H9 (cell line): ENCODE measurements at regions not wholly inside any gene's neighbourhood (a gene's known extent, or its start where the extent isn't known, plus 50 kb on each side); places are given as distances from the start of the nearest gene placed in this dataset.

Experiments
- DNase-seq: peaks from one replicate; pipeline ENCODE4 v3.0.0-alpha.2; 2017
- H2AFZ ChIP-seq: one replicate; pipeline ENCODE4 v1.6.1; 2013; ENCODE audit warnings: mild to moderate bottlenecking, low read length, control low read depth, moderate library complexity
- H2AK5ac ChIP-seq: 2 replicates; pipeline ENCODE4 v1.6.1; 2013; ENCODE audit warnings: low read length, control low read depth, mixed read lengths; ENCODE audit not compliant: insufficient read length
- H2BK120ac ChIP-seq: one replicate; pipeline ENCODE4 v1.6.1; 2013; ENCODE audit warnings: low read depth, mild to moderate bottlenecking, low read length, control low read depth, inconsistent platforms; ENCODE audit not compliant: poor library complexity, severe bottlenecking
- H2BK12ac ChIP-seq: 2 replicates; pipeline ENCODE4 v1.6.1; 2013; ENCODE audit warnings: low read length, control low read depth, mixed read lengths, low read depth; ENCODE audit not compliant: insufficient read length
- H2BK15ac ChIP-seq: 2 replicates; pipeline ENCODE4 v1.6.1; 2013; ENCODE audit warnings: low read depth, low read length, control low read depth
- H2BK20ac ChIP-seq: one replicate; pipeline ENCODE4 v1.6.1; 2013; ENCODE audit warnings: low read depth, mild to moderate bottlenecking, low read length, control low read depth, inconsistent platforms; ENCODE audit not compliant: poor library complexity, severe bottlenecking
- H2BK5ac ChIP-seq: 2 replicates; pipeline ENCODE4 v1.6.1; 2013; ENCODE audit warnings: low read length, control low read depth, mixed read lengths; ENCODE audit not compliant: insufficient read length
- H3K14ac ChIP-seq: 2 replicates; pipeline ENCODE4 v1.6.1; 2013; ENCODE audit warnings: low read length, control low read depth; ENCODE audit not compliant: insufficient read depth
- H3K18ac ChIP-seq: 2 replicates; pipeline ENCODE4 v1.6.1; 2013; ENCODE audit warnings: low read depth, mild to moderate bottlenecking, mixed read lengths, low read length, control low read depth; ENCODE audit not compliant: insufficient read length
- H3K23ac ChIP-seq: 2 replicates; pipeline ENCODE4 v1.6.1; 2013; ENCODE audit warnings: low read length, control low read depth, mixed read lengths, low read depth; ENCODE audit not compliant: insufficient read length
- H3K23me2 ChIP-seq: 2 replicates; pipeline ENCODE4 v1.6.1; 2013; ENCODE audit warnings: low read depth, mild to moderate bottlenecking, mixed read lengths, low read length, control low read depth; ENCODE audit not compliant: insufficient read length, poor library complexity, severe bottlenecking
- H3K27ac ChIP-seq: 2 replicates; pipeline ENCODE4 v1.5.1; 2013; ENCODE audit warnings: low read length, control low read depth, mixed read lengths, low read depth; ENCODE audit not compliant: insufficient read length
- H3K27me3 ChIP-seq: 2 replicates; pipeline ENCODE4 v1.6.1; 2013; ENCODE audit warnings: low read length, control low read depth, inconsistent platforms; ENCODE audit not compliant: insufficient read depth
- H3K4ac ChIP-seq: 2 replicates; pipeline ENCODE4 v1.6.1; 2013; ENCODE audit warnings: low read depth, mild to moderate bottlenecking, control low read depth, inconsistent platforms, low read length, moderate library complexity
- H3K4me1 ChIP-seq: 2 replicates; pipeline ENCODE4 v1.6.1; 2013; ENCODE audit warnings: low read length, control low read depth, inconsistent platforms; ENCODE audit not compliant: insufficient read depth
- H3K4me2 ChIP-seq: 2 replicates; pipeline ENCODE4 v1.6.1; 2013; ENCODE audit warnings: low read length, control low read depth, mixed read lengths; ENCODE audit not compliant: insufficient read length, insufficient read depth
- H3K56ac ChIP-seq: 2 replicates; pipeline ENCODE4 v1.6.1; 2013; ENCODE audit warnings: low read depth, mild to moderate bottlenecking, mixed read lengths, low read length, control low read depth; ENCODE audit not compliant: insufficient read length
- H3K79me1 ChIP-seq: 2 replicates; pipeline ENCODE4 v1.6.1; 2013; ENCODE audit warnings: low read depth, mild to moderate bottlenecking, moderate library complexity, low read length, control low read depth, inconsistent platforms; ENCODE audit not compliant: insufficient read depth, poor library complexity, severe bottlenecking
- H3K79me2 ChIP-seq: 2 replicates; pipeline ENCODE4 v1.6.1; 2013; ENCODE audit warnings: low read length, control low read depth, inconsistent platforms; ENCODE audit not compliant: insufficient read depth
- H3K9ac ChIP-seq: 2 replicates; pipeline ENCODE4 v1.6.1; 2013; ENCODE audit warnings: low read length, control low read depth, mixed read lengths; ENCODE audit not compliant: insufficient read length; ENCODE audit errors: extremely low read depth
- H3K9me3 ChIP-seq: one replicate; pipeline ENCODE4 v1.6.1; 2013; ENCODE audit warnings: low read depth, low read length, inconsistent platforms; ENCODE audit not compliant: control insufficient read depth
- H3T11ph ChIP-seq: one replicate; pipeline ENCODE4 v1.6.1; 2013; ENCODE audit warnings: mild to moderate bottlenecking, low read length, control low read depth, inconsistent platforms
- H4K20me1 ChIP-seq: one replicate; pipeline ENCODE4 v1.6.1; 2013; ENCODE audit not compliant: control insufficient read depth, insufficient read length, insufficient read depth
- H4K5ac ChIP-seq: 2 replicates; pipeline ENCODE4 v1.6.1; 2013; ENCODE audit warnings: low read depth, mild to moderate bottlenecking, mixed read lengths, low read length, control low read depth; ENCODE audit not compliant: insufficient read length
- H4K8ac ChIP-seq: replicated peaks from 2 replicates; pipeline ENCODE4 v1.6.1; 2013; ENCODE audit warnings: low read length, control low read depth, mixed read lengths, low read depth; ENCODE audit not compliant: insufficient read length
- H4K91ac ChIP-seq: 2 replicates; pipeline ENCODE4 v1.6.1; 2013; ENCODE audit warnings: low read depth, mild to moderate bottlenecking, moderate library complexity, mixed read lengths, low read length, control low read depth; ENCODE audit not compliant: insufficient read length
- H3K27ac Mint-ChIP-seq, 3 experiments: 2 replicates in 2 of 3; 3 replicates in 1 of 3; pipeline ENCODE4 v1.8.0; 2020 to 2021; ENCODE audit warnings: mixed read lengths in 3 of 3, mild to moderate bottlenecking in 1 of 3, moderate library complexity in 1 of 3
- H3K27me3 Mint-ChIP-seq: 2 replicates; pipeline ENCODE4 v1.8.0; 2021; ENCODE audit warnings: low read depth, mild to moderate bottlenecking, moderate library complexity, mixed read lengths
- H3K36me3 Mint-ChIP-seq, 3 experiments: 2 replicates in 2 of 3; 3 replicates in 1 of 3; pipeline ENCODE4 v1.8.0; 2020 to 2021; ENCODE audit warnings: low read depth in 3 of 3, mixed read lengths in 3 of 3; ENCODE audit not compliant: insufficient read depth in 1 of 3
- H3K4me1 Mint-ChIP-seq, 2 experiments: 2 replicates each; pipeline ENCODE4 v1.8.0; 2020; ENCODE audit warnings: mixed read lengths in 2 of 2
- H3K4me3 Mint-ChIP-seq, 2 experiments: 2 replicates in 1 of 2; 3 replicates in 1 of 2; pipeline ENCODE4 v1.8.0; 2020 to 2021; ENCODE audit warnings: mild to moderate bottlenecking in 2 of 2, mixed read lengths in 2 of 2, moderate library complexity in 1 of 2
- H3K9me3 Mint-ChIP-seq, 2 experiments: 2 replicates in 1 of 2; 3 replicates in 1 of 2; pipeline ENCODE4 v1.8.0; 2020; ENCODE audit warnings: mild to moderate bottlenecking in 2 of 2, mixed read lengths in 2 of 2, moderate library complexity in 1 of 2
- CTCF ChIP-seq: fragments of 200-600 bp; sonication (generic); conservative IDR thresholded peaks from 3 replicates; pipeline ENCODE4 v1.8.0; 2021; ENCODE audit warnings: antibody characterized with exemption, mild to moderate bottlenecking
- WGBS: extraction: QIAGEN DNeasy Blood & Tissue Kit; methylation state at CpG from one replicate; pipeline ENCODE4 v1.1.7; 2013; ENCODE audit warnings: missing lambda C conversion rate, low lambda C conversion rate, mixed read lengths; ENCODE audit not compliant: insufficient read length; ENCODE audit errors: extremely low coverage; 5-methylcytosine and 5-hydroxymethylcytosine counted together

GRCh38 chr16:56032072-56032471 is 156.9 kb upstream of the CES5A start:
- Histone ChIP-seq H3K9ac (no peak overlapping the region), H4K8ac (no peak overlapping the region), H3K27ac (no peak overlapping the region), H4K20me1 (no peaks in the 10 kb centered on the region), H3K79me2 (no peaks in the 10 kb centered on the region), H2AFZ (no peak overlapping the region), H2BK20ac (no peak overlapping the region), H3K4me2 (no peak overlapping the region), H2BK5ac (no peak overlapping the region), H3K18ac (no peak overlapping the region), H2BK15ac (no peak overlapping the region), H2AK5ac (no peak overlapping the region), H3K23me2 (no peaks in the 10 kb centered on the region), H3K23ac (no peak overlapping the region), H4K91ac (no peak overlapping the region), H3K4ac (no peak overlapping the region), H2BK120ac (no peak overlapping the region), H3K9me3 (no peaks in the 10 kb centered on the region), H3K79me1 (no peaks in the 10 kb centered on the region), H2BK12ac (no peak overlapping the region), H3K14ac (no peak overlapping the region), H3T11ph (no peak overlapping the region), H3K27me3 (no peaks in the 10 kb centered on the region), H3K56ac (no peak overlapping the region), H3K4me1 (no peaks in the 10 kb centered on the region), H4K5ac (no peak overlapping the region)
- Mint-ChIP-seq H3K27ac (no peak overlapping the region), H3K36me3 (no peaks in the 10 kb centered on the region; a peak in 1 of 7 replicates), H3K9me3 (peaks cover 9 to 10% of the 10 kb centered on the region in 2 experiments), H3K4me3 (no peak overlapping the region), H3K27me3 (peaks cover 2% of the 10 kb centered on the region; the same call in 1 of the 2 replicates), H3K4me1 (no peaks in the 10 kb centered on the region)
- no CpG with 5 or more reads among the region's 1 CpG for WGBS
- TF ChIP-seq CTCF = no peak
- DNase-seq = no peak
